ENCODE measurements at regions not wholly inside any gene's neighbourhood (a gene's known extent, or its start where the extent isn't known, plus 50 kb on each side); places are given as distances from the start of the nearest gene placed in this dataset.
"Not testable (repeated sequence)": the region's sequence is repeated elsewhere in the genome, so short reads cannot be mapped to it uniquely, and the experiment has no call there.

DNA sequence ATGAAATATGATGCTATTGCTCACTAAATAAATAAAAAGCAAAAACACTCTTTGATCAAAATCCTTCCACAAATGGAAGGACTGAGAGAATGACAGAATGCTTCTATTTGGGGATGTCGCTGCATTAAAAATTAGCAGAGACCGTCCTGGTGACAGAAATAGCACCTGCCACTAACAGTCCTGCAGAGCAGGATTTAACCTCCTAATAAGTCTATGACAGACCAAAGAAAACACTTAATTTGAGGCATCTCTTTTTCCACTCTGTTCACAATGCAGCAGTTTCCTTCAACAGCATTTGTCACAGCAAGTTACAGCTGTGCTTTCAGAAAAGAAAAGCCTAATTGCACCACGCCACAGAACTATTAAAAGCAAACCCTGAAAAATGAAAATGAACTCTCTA lies 140.6 kb upstream of the BEND6 start:
- WGBS (ENCODE audit: missing lambda C conversion rate), result 46% methylated on average over 3 of the region's 3 CpGs
- CTCF ChIA-PET, result no interaction called here
- Histone ChIP-seq H3K4me1 (peaks cover 57% of the 10 kb centered on the region), H3K4me3 (no peak overlapping the region), H3K4me2 (peak overlapping the region; percentile 56), H3K27ac (no peak overlapping the region), H3K9me3 (no peaks in the 10 kb centered on the region)
- no peak for TF ChIP-seq RNF2 (IDR thresholded peaks at IDR 0.05; ENCODE audit: borderline replicate concordance, low read depth)
- no peak for TF ChIP-seq CBX2 (IDR thresholded peaks at IDR 0.05; ENCODE audit: borderline replicate concordance, low read depth)
- TF ChIP-seq NFE2L2 (conservative IDR thresholded peaks at IDR 0.05; ENCODE audit: low read length), result no peak
- TF ChIP-seq HOXB5 (CRISPR knock-in tag; IDR thresholded peaks at IDR 0.05), result no peak
- TF ChIP-seq, protein P1, sequence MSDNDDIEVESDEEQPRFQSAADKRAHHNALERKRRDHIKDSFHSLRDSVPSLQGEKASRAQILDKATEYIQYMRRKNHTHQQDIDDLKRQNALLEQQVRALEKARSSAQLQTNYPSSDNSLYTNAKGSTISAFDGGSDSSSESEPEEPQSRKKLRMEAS (IDR thresholded peaks at IDR 0.05), result no peak
- no peak for TF ChIP-seq HOXB13 (CRISPR knock-in tag; IDR thresholded peaks at IDR 0.05; ENCODE audit: low read depth)
- TF ChIP-seq GATA3 (IDR thresholded peaks at IDR 0.05; ENCODE audit: borderline replicate concordance), result no peak
- TF ChIP-seq PHF8 (IDR thresholded peaks at IDR 0.05; ENCODE audit: borderline replicate concordance, low read depth), result no peak
- no peak for TF ChIP-seq HEYL (CRISPR knock-in tag; IDR thresholded peaks at IDR 0.05)
- TF ChIP-seq, protein P2, sequence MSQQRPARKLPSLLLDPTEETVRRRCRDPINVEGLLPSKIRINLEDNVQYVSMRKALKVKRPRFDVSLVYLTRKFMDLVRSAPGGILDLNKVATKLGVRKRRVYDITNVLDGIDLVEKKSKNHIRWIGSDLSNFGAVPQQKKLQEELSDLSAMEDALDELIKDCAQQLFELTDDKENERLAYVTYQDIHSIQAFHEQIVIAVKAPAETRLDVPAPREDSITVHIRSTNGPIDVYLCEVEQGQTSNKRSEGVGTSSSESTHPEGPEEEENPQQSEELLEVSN (IDR thresholded peaks at IDR 0.05; ENCODE audit: borderline replicate concordance, low read depth), result no peak
- TF ChIP-seq, protein P3, sequence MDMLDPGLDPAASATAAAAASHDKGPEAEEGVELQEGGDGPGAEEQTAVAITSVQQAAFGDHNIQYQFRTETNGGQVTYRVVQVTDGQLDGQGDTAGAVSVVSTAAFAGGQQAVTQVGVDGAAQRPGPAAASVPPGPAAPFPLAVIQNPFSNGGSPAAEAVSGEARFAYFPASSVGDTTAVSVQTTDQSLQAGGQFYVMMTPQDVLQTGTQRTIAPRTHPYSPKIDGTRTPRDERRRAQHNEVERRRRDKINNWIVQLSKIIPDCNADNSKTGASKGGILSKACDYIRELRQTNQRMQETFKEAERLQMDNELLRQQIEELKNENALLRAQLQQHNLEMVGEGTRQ (IDR thresholded peaks at IDR 0.05), result no peak
- TF ChIP-seq NPAS2 (CRISPR knock-in tag; IDR thresholded peaks at IDR 0.05; ENCODE audit: borderline replicate concordance), result no peak
- no peak for TF ChIP-seq SMC3 (IDR thresholded peaks at IDR 0.05)
- TF ChIP-seq EP300 (IDR thresholded peaks at IDR 0.05), result no peak
- no peak for TF ChIP-seq RAD21 (conservative IDR thresholded peaks at IDR 0.05 in 1 of 2, IDR thresholded peaks at IDR 0.05 in 1 of 2)
- ATAC-seq, result no peak
- no peak for DNase-seq (ENCODE audit: low read depth in 1 of 2, low spot score in 1 of 2)
- POLR2A ChIA-PET, result no interaction called here
- FAIRE-seq, result no peak

DNA sequence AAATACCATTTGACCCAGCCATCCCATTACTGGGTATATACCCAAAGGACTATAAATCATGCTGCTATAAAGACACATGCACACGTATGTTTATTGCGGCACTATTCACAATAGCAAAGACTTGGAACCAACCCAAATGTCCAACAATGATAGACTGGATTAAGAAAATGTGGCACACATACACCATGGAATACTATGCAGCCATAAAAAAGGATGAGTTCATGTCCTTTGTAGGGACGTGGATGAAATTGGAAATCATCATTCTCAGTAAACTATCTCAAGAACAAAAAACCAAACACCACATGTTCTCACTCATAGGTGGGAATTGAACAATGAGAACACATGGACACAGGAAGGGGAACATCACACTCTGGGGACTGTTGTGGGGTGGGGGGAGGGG lies 142.1 kb upstream of the BEND6 start:
- ATAC-seq; CTCF ChIA-PET; H3K27ac ChIP-seq; H3K9me3 ChIP-seq; DNase-seq (ENCODE audit: low read depth in 1 of 2, low spot score in 1 of 2); FAIRE-seq; H3K4me3 ChIP-seq; H3K4me2 ChIP-seq; POLR2A ChIA-PET: not testable (repeated sequence)
- peaks cover 71% of the 10 kb centered on the region for H3K4me1 ChIP-seq
- 100% methylated on average over 1 of the region's 3 CpGs for WGBS (ENCODE audit: missing lambda C conversion rate)

DNA sequence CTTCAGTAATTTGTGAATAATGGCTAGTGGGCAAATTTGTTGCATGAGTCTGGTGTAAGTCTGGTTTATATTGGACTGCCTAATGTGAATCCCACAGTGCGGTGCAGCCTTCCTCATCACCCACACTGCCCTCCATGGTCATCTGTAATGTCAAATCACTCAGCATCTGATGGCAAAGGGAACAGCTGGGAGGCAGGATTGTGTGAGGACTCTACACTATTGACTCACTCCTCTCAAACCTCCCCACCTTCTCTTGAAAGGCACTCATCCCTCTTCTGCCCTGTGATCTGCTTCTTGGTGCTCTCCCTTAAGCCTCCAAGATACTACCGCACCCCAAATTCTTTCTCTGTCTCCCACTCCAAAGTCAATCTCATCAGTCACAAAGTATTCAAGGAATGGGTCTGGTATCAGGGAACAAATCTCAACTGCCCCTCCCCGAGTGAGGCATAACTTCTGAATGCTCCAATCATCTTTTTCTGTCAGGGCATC lies 146.0 kb upstream of the BEND6 start:
- H3K4me3 ChIP-seq, result no peak overlapping the region
- H3K27ac ChIP-seq, result peak overlapping the region; percentile 26 to 67; a peak in 5 of 6 replicates
- DNase-seq (ENCODE audit: low read depth in 1 of 2, low spot score in 1 of 2) (peak; percentile 21 to 80), FAIRE-seq (peak; percentile 56), ATAC-seq (peak; percentile 95 to 97)
- CTCF ChIA-PET, result interaction anchor here (0.6 to 1.1 kb wide), 3 partner anchors 37 to 80 kb away, joined by 3 to 4 read pairs (median 3); no protein-coding TSS in a partner anchor
- POLR2A ChIA-PET, result interaction anchor here (0.9 kb wide), 1 partner anchor 33 kb away, joined by 4 read pairs; no protein-coding TSS in a partner anchor
- peak overlapping the region; percentile 67 for H3K4me2 ChIP-seq
- peaks cover 75% of the 10 kb centered on the region for H3K4me1 ChIP-seq
- no peaks in the 10 kb centered on the region for H3K9me3 ChIP-seq
- TF ChIP-seq RNF2 (IDR thresholded peaks at IDR 0.05; ENCODE audit: borderline replicate concordance, low read depth), result no peak
- no peak for TF ChIP-seq RCOR1 (IDR thresholded peaks at IDR 0.05; ENCODE audit: low read depth, low read length)
- TF ChIP-seq, protein P1 (IDR thresholded peaks at IDR 0.05), result 0 out of 2 replicates have a peak, but pooled peaks have one; percentile 27
- no peak for TF ChIP-seq HOXB5 (CRISPR knock-in tag; IDR thresholded peaks at IDR 0.05)
- no peak for TF ChIP-seq EHF (CRISPR knock-in tag; IDR thresholded peaks at IDR 0.05)
- TF ChIP-seq JUN (IDR thresholded peaks at IDR 0.05), result no peak
- TF ChIP-seq SMC3 (IDR thresholded peaks at IDR 0.05), result no peak
- TF ChIP-seq BHLHE40 (IDR thresholded peaks at IDR 0.05; ENCODE audit: low read depth, low read length), result no peak
- peak; percentile 82 for TF ChIP-seq GATA3 (IDR thresholded peaks at IDR 0.05; ENCODE audit: borderline replicate concordance)
- no peak for TF ChIP-seq FOSL2 (IDR thresholded peaks at IDR 0.05)
- peak; percentile 56 for TF ChIP-seq FOSL2 (CRISPR knock-in tag; IDR thresholded peaks at IDR 0.05)
- no peak for TF ChIP-seq NR3C1 (IDR thresholded peaks at IDR 0.05)
- TF ChIP-seq, protein P4, sequence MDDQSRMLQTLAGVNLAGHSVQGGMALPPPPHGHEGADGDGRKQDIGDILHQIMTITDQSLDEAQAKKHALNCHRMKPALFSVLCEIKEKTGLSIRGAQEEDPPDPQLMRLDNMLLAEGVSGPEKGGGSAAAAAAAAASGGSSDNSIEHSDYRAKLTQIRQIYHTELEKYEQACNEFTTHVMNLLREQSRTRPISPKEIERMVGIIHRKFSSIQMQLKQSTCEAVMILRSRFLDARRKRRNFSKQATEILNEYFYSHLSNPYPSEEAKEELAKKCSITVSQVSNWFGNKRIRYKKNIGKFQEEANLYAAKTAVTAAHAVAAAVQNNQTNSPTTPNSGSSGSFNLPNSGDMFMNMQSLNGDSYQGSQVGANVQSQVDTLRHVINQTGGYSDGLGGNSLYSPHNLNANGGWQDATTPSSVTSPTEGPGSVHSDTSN (IDR thresholded peaks at IDR 0.05), result 0 out of 2 replicates have a peak, but pooled peaks have one; percentile 27
- TF ChIP-seq FOSB (CRISPR knock-in tag; IDR thresholded peaks at IDR 0.05), result no peak
- TF ChIP-seq JUNB (IDR thresholded peaks at IDR 0.05), result no peak
- no peak for TF ChIP-seq ZSCAN20 (CRISPR knock-in tag; IDR thresholded peaks at IDR 0.05)
- TF ChIP-seq POLR2AphosphoS2 (conservative IDR thresholded peaks at IDR 0.05; ENCODE audit: low read length), result no peak
- TF ChIP-seq CEBPB (IDR thresholded peaks at IDR 0.05), result no peak
- WGBS (ENCODE audit: missing lambda C conversion rate), result 3% methylated on average over 3 of the region's 3 CpGs
